ENCODE measurements at regions not wholly inside any gene's neighbourhood (a gene's known extent, or its start where the extent isn't known, plus 50 kb on each side); places are given as distances from the start of the nearest gene placed in this dataset.

DNA sequence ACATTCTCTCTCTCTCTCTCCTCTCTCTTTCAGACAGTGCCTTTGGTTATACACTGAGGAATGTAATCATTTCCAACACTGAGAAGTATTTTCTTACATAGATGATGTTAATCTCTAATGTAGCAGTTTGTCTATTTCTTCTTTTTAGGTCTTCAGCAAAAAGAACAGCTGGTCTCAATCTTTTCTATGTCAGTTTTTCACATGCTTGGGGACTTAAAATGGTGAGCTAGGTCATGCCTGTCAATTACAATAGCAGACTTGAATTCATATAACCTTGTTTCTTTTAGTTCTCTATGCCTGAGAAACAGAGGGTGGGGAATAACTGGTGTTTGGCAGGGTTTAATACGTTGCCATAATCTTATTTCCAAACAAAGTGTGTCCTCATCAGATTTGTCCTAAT is 786.2 kb downstream of the SQOR start:
- Mint-ChIP-seq H3K4me3 (no peak overlapping the region), H3K36me3 (peaks cover 21% of the 10 kb centered on the region), H3K27ac (no peak overlapping the region), H3K4me1 (peaks cover 15% of the 10 kb centered on the region), H3K27me3 (ENCODE audit: low read depth) (no peaks in the 10 kb centered on the region; the same call in 1 of the 2 replicates), H3K9me3 (peaks cover 15% of the 10 kb centered on the region)
- ChIA-PET CTCF (no interaction called here), POLR2A (no interaction called here)
- DNase-seq (ENCODE audit: low spot score) (no peak), ATAC-seq (no peak)
- TF ChIP-seq NR3C1 (CRISPR knock-in tag; conservative IDR thresholded peaks at IDR 0.05; ENCODE audit: low read depth) = no peak
- TF ChIP-seq, protein P1, sequence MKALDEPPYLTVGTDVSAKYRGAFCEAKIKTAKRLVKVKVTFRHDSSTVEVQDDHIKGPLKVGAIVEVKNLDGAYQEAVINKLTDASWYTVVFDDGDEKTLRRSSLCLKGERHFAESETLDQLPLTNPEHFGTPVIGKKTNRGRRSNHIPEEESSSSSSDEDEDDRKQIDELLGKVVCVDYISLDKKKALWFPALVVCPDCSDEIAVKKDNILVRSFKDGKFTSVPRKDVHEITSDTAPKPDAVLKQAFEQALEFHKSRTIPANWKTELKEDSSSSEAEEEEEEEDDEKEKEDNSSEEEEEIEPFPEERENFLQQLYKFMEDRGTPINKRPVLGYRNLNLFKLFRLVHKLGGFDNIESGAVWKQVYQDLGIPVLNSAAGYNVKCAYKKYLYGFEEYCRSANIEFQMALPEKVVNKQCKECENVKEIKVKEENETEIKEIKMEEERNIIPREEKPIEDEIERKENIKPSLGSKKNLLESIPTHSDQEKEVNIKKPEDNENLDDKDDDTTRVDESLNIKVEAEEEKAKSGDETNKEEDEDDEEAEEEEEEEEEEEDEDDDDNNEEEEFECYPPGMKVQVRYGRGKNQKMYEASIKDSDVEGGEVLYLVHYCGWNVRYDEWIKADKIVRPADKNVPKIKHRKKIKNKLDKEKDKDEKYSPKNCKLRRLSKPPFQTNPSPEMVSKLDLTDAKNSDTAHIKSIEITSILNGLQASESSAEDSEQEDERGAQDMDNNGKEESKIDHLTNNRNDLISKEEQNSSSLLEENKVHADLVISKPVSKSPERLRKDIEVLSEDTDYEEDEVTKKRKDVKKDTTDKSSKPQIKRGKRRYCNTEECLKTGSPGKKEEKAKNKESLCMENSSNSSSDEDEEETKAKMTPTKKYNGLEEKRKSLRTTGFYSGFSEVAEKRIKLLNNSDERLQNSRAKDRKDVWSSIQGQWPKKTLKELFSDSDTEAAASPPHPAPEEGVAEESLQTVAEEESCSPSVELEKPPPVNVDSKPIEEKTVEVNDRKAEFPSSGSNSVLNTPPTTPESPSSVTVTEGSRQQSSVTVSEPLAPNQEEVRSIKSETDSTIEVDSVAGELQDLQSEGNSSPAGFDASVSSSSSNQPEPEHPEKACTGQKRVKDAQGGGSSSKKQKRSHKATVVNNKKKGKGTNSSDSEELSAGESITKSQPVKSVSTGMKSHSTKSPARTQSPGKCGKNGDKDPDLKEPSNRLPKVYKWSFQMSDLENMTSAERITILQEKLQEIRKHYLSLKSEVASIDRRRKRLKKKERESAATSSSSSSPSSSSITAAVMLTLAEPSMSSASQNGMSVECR (CRISPR knock-in tag; IDR thresholded peaks at IDR 0.05; ENCODE audit: borderline replicate concordance) = no peak
- no peak for TF ChIP-seq RORB (CRISPR knock-in tag; IDR thresholded peaks at IDR 0.05)

DNA sequence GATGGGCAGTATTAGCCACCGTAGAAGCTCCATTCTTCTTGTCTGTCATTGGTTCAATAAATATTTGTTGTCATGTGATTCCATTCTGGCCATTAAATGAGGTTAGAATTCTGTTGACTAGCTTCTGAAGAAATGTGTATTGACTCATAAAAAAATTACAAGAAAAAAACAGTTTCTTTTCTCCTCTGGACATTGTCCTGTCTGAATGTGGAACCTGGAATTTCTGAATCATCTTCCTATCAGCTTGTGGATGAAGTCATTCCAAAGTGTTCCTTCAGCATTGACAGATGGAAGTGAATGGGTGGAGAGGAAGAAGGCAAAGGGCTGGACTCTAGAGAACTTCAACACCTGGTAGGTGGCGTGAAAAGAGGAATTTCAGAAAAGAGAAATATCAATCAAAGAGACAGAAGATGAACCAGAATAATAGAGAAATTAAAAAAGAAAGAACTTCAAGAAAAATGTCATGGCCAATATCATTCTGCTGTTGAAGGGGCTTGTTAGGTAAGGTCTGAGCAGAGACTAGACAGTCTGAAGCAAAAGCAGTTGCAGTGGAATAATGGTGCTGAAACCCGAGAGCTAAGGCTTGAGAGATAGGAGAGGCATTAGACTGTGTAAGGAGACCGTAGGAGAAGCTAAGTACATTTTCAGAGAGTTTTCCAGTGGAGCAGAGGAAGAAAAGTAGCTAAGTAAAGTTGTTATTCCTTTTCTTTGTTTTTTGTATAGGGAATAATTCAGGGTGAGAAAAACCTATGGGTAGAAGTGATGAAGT is 806.6 kb downstream of the SQOR start:
- no peak for TF ChIP-seq ZNF219 (CRISPR knock-in tag; IDR thresholded peaks at IDR 0.05; ENCODE audit: borderline replicate concordance)
- TF ChIP-seq NR3C1 (CRISPR knock-in tag; conservative IDR thresholded peaks at IDR 0.05; ENCODE audit: low read depth) = no peak
- TF ChIP-seq, protein P2, sequence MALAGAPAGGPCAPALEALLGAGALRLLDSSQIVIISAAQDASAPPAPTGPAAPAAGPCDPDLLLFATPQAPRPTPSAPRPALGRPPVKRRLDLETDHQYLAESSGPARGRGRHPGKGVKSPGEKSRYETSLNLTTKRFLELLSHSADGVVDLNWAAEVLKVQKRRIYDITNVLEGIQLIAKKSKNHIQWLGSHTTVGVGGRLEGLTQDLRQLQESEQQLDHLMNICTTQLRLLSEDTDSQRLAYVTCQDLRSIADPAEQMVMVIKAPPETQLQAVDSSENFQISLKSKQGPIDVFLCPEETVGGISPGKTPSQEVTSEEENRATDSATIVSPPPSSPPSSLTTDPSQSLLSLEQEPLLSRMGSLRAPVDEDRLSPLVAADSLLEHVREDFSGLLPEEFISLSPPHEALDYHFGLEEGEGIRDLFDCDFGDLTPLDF (CRISPR knock-in tag; IDR thresholded peaks at IDR 0.05) = no peak
- TF ChIP-seq ELF4 (CRISPR knock-in tag; IDR thresholded peaks at IDR 0.05; ENCODE audit: low read depth) = no peak
- TF ChIP-seq, protein P3, sequence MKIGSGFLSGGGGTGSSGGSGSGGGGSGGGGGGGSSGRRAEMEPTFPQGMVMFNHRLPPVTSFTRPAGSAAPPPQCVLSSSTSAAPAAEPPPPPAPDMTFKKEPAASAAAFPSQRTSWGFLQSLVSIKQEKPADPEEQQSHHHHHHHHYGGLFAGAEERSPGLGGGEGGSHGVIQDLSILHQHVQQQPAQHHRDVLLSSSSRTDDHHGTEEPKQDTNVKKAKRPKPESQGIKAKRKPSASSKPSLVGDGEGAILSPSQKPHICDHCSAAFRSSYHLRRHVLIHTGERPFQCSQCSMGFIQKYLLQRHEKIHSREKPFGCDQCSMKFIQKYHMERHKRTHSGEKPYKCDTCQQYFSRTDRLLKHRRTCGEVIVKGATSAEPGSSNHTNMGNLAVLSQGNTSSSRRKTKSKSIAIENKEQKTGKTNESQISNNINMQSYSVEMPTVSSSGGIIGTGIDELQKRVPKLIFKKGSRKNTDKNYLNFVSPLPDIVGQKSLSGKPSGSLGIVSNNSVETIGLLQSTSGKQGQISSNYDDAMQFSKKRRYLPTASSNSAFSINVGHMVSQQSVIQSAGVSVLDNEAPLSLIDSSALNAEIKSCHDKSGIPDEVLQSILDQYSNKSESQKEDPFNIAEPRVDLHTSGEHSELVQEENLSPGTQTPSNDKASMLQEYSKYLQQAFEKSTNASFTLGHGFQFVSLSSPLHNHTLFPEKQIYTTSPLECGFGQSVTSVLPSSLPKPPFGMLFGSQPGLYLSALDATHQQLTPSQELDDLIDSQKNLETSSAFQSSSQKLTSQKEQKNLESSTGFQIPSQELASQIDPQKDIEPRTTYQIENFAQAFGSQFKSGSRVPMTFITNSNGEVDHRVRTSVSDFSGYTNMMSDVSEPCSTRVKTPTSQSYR (CRISPR knock-in tag; IDR thresholded peaks at IDR 0.05) = no peak
- TF ChIP-seq, protein P4, sequence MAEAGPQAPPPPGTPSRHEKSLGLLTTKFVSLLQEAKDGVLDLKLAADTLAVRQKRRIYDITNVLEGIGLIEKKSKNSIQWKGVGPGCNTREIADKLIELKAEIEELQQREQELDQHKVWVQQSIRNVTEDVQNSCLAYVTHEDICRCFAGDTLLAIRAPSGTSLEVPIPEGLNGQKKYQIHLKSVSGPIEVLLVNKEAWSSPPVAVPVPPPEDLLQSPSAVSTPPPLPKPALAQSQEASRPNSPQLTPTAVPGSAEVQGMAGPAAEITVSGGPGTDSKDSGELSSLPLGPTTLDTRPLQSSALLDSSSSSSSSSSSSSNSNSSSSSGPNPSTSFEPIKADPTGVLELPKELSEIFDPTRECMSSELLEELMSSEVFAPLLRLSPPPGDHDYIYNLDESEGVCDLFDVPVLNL (CRISPR knock-in tag; IDR thresholded peaks at IDR 0.05; ENCODE audit: borderline replicate concordance, low read depth) = no peak
- DNase-seq (ENCODE audit: low spot score) (no peak), ATAC-seq (no peak)
- no peak overlapping the region for H3K27ac Mint-ChIP-seq
- H3K27me3 Mint-ChIP-seq (ENCODE audit: low read depth) = no peaks in the 10 kb centered on the region
- ChIA-PET POLR2A (no interaction called here), CTCF (interaction anchor here (1.2 kb wide), 1 partner anchor 137 kb away, joined by 6 read pairs; no protein-coding TSS in a partner anchor)
- peaks cover 12% of the 10 kb centered on the region for H3K9me3 Mint-ChIP-seq
- no peaks in the 10 kb centered on the region for H3K36me3 Mint-ChIP-seq
- peaks cover 7% of the 10 kb centered on the region for H3K4me1 Mint-ChIP-seq
- no peak overlapping the region for H3K4me3 Mint-ChIP-seq

DNA sequence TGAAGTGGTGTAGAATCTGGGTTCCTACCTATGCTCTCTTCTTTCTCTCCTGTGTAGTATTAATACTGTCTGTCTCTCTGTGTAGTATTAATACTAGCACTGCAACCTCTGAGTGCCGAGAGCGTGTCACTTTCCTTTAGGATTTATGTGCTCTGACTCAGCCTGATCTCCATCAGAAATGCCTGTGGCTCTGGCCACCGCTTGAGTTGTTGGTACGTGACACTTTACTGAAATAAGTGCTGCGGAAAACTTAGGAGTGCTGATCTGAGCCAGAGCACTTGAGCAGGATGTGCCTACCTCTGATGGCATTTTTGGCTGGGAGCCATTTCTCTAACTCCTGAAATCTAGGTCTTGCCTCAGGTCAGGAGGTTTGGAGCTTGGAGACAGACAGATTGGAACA is 807.4 kb downstream of the SQOR start:
- no peak overlapping the region for H3K4me3 Mint-ChIP-seq
- peaks cover 7% of the 10 kb centered on the region for H3K4me1 Mint-ChIP-seq
- no peaks in the 10 kb centered on the region for H3K36me3 Mint-ChIP-seq
- ChIA-PET POLR2A (no interaction called here), CTCF (interaction anchor here (1.2 kb wide), 1 partner anchor 138 kb away, joined by 6 read pairs; no protein-coding TSS in a partner anchor)
- no peaks in the 10 kb centered on the region for H3K27me3 Mint-ChIP-seq (ENCODE audit: low read depth)
- DNase-seq (ENCODE audit: low spot score) (no peak), ATAC-seq (no peak)
- no peak overlapping the region for H3K27ac Mint-ChIP-seq
- H3K9me3 Mint-ChIP-seq = peaks cover 12% of the 10 kb centered on the region
- TF ChIP-seq, protein P1 (CRISPR knock-in tag; IDR thresholded peaks at IDR 0.05; ENCODE audit: borderline replicate concordance) = no peak
- no peak for TF ChIP-seq JUN (CRISPR knock-in tag; IDR thresholded peaks at IDR 0.05)
- TF ChIP-seq HMGA2 (CRISPR knock-in tag; IDR thresholded peaks at IDR 0.05) = no peak
- no peak for TF ChIP-seq ZNF396 (CRISPR knock-in tag; IDR thresholded peaks at IDR 0.05; ENCODE audit: borderline replicate concordance)

Measured in WTC11 (cell line).